MCF 10A (cell line): ENCODE measurements at regions not wholly inside any gene's neighbourhood (a gene's known extent, or its start where the extent isn't known, plus 50 kb on each side); places are given as distances from the start of the nearest gene placed in this dataset.
A peak's percentile ranks its signal among the peaks of the same experiment; 100 is the strongest.

Experiments used
- BruUV-seq: library from RNA; stranded (reverse); fragments of 400-500 nt; replicated peaks from 2 replicates; lab custom pipeline; 2021; lab: Mats Ljungman, UMichigan
- CTCF ChIA-PET: fragments of 300-600 bp; sonication (Branson Sonifier 250); formaldehyde crosslinking; extraction: SDS; loops from one replicate; lab custom pipeline; 2021; ENCODE audit warnings: antibody characterized with exemption, inconsistent platforms; lab: Yijun Ruan, JAX
- POLR2A ChIA-PET: fragments of 300-600, 350-650 bp; sonication (Branson Sonifier 250); formaldehyde crosslinking; extraction: SDS; loops from one replicate; lab custom pipeline; 2020; ENCODE audit warnings: antibody characterized with exemption, inconsistent platforms; lab: Yijun Ruan, JAX
- DNase-seq: peaks from one replicate; pipeline ENCODE4 v3.0.0-alpha.2; 2018; ENCODE audit not compliant: unreplicated experiment
- H3K27ac Mint-ChIP-seq: one replicate; pipeline ENCODE4 v1.8.0; 2022; ENCODE audit warnings: mild to moderate bottlenecking, low read depth, mixed read lengths; ENCODE audit not compliant: unreplicated experiment
- H3K27me3 Mint-ChIP-seq: one replicate; pipeline ENCODE4 v1.8.0; 2022; ENCODE audit warnings: mixed read lengths; ENCODE audit not compliant: insufficient read depth, unreplicated experiment
- H3K36me3 Mint-ChIP-seq: one replicate; pipeline ENCODE4 v1.8.0; 2022; ENCODE audit warnings: mild to moderate bottlenecking, moderate library complexity, mixed read lengths; ENCODE audit not compliant: insufficient read depth, unreplicated experiment
- H3K4me1 Mint-ChIP-seq: one replicate; pipeline ENCODE4 v1.8.0; 2022; ENCODE audit warnings: mixed read lengths; ENCODE audit not compliant: insufficient read depth, unreplicated experiment
- H3K4me3 Mint-ChIP-seq: one replicate; pipeline ENCODE4 v1.8.0; 2022; ENCODE audit warnings: mild to moderate bottlenecking, moderate library complexity, mixed read lengths; ENCODE audit not compliant: unreplicated experiment
- H3K9me3 Mint-ChIP-seq: one replicate; pipeline ENCODE4 v1.8.0; 2022; ENCODE audit warnings: mixed read lengths; ENCODE audit not compliant: unreplicated experiment
- intact Hi-C: fragments of 100-400 bp; cut with micrococcal nuclease; formaldehyde crosslinking; loops from 2 replicates; pipeline ENCODE4 v1.14.1; 2022
- TF ChIP-seq, protein P1 (sequence below): fragments of 200-600 bp; IDR thresholded peaks from one replicate; pipeline ENCODE4 v1.8.0; 2022; ENCODE audit warnings: antibody characterized with exemption, mild to moderate bottlenecking; ENCODE audit not compliant: unreplicated experiment

DNA sequence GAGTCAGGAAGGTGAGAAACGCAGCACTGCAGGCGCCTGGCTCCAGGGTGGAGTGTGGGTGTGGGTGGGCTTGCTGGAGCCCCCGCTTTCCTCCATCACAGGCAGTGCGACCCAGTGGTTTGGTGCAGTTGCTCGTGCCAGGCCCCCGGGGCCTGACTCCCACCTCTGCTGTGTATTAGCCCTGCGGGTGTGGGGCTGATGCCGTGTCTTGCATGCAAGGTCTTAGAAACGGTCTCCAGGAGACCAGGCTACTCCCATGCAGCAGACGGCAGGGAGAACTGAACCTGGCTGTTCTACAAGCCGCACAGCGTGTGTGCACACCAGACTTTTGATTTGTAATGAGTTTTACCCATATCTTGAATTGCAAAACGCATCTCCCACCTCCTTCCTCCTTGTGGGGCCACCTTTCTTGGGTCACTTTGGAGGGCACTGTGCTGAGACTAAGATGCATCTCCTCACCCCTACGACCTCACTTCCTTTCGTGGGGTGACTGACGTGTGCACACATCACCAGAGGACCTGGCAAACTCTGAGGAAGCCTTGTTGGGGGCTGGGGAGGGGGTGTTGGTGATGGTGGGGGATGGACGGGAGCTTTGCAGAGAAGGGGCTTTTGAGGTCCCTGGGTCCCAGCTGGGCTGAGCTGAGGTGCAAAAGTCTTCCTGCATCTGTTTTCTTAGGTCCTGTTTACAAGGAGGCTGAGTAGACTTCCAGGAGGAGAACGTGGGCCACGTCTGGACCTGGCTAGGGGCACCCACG, 101.8 kb upstream of the TNRC6C start:
- Mint-ChIP-seq H3K36me3 (no peaks in the 10 kb centered on the region), H3K27ac (no peak overlapping the region), H3K9me3 (peaks cover 18% of the 10 kb centered on the region), H3K4me1 (peaks cover 4% of the 10 kb centered on the region), H3K27me3 (peaks cover 59% of the 10 kb centered on the region), H3K4me3 (no peak overlapping the region)
- TF ChIP-seq, protein P1, sequence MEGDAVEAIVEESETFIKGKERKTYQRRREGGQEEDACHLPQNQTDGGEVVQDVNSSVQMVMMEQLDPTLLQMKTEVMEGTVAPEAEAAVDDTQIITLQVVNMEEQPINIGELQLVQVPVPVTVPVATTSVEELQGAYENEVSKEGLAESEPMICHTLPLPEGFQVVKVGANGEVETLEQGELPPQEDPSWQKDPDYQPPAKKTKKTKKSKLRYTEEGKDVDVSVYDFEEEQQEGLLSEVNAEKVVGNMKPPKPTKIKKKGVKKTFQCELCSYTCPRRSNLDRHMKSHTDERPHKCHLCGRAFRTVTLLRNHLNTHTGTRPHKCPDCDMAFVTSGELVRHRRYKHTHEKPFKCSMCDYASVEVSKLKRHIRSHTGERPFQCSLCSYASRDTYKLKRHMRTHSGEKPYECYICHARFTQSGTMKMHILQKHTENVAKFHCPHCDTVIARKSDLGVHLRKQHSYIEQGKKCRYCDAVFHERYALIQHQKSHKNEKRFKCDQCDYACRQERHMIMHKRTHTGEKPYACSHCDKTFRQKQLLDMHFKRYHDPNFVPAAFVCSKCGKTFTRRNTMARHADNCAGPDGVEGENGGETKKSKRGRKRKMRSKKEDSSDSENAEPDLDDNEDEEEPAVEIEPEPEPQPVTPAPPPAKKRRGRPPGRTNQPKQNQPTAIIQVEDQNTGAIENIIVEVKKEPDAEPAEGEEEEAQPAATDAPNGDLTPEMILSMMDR, result no peak
- no TSS peak for BruUV-seq
- intact Hi-C loops, result no loop called here
- ChIA-PET POLR2A (no interaction called here), CTCF (no interaction called here)
- DNase-seq, result no peak

GRCh38 chr17:77857306-77857555, 101.3 kb upstream of the TNRC6C start:
- Mint-ChIP-seq H3K9me3 (peaks cover 18% of the 10 kb centered on the region), H3K4me3 (no peak overlapping the region), H3K27me3 (peaks cover 64% of the 10 kb centered on the region), H3K36me3 (no peaks in the 10 kb centered on the region), H3K4me1 (peaks cover 4% of the 10 kb centered on the region), H3K27ac (no peak overlapping the region)
- no peak for DNase-seq
- intact Hi-C loops, result no loop called here
- ChIA-PET POLR2A (no interaction called here), CTCF (no interaction called here)
- TF ChIP-seq, protein P1, result no peak
- BruUV-seq, result no TSS peak

DNA sequence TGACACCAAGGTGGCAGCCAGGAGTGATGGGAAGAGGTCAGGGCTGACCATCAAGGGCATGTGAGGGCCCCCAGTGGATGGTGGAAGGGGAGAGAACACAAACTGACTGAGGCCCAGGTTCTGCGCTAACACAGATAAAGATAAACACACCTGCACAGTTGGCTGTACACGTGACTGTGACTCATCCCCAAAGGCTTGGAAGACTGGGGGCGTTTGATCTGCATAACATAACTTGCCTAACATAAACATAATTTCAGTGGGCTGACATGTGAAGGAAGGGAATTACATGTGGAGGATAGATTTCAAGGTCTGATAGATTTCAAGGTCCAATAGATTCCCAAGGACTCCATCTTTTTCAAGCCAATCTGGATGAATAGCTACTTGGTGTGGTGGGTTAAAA, 100.9 kb upstream of the TNRC6C start:
- TF ChIP-seq, protein P1, result no peak
- intact Hi-C loops, result no loop called here
- H3K27ac Mint-ChIP-seq, result no peak overlapping the region
- H3K36me3 Mint-ChIP-seq, result no peaks in the 10 kb centered on the region
- H3K4me3 Mint-ChIP-seq, result no peak overlapping the region
- CTCF ChIA-PET, result no interaction called here
- H3K9me3 Mint-ChIP-seq, result peaks cover 18% of the 10 kb centered on the region
- peaks cover 68% of the 10 kb centered on the region for H3K27me3 Mint-ChIP-seq
- H3K4me1 Mint-ChIP-seq, result peaks cover 4% of the 10 kb centered on the region
- POLR2A ChIA-PET, result no interaction called here
- BruUV-seq, result no TSS peak
- peak; percentile 39 for DNase-seq

DNA sequence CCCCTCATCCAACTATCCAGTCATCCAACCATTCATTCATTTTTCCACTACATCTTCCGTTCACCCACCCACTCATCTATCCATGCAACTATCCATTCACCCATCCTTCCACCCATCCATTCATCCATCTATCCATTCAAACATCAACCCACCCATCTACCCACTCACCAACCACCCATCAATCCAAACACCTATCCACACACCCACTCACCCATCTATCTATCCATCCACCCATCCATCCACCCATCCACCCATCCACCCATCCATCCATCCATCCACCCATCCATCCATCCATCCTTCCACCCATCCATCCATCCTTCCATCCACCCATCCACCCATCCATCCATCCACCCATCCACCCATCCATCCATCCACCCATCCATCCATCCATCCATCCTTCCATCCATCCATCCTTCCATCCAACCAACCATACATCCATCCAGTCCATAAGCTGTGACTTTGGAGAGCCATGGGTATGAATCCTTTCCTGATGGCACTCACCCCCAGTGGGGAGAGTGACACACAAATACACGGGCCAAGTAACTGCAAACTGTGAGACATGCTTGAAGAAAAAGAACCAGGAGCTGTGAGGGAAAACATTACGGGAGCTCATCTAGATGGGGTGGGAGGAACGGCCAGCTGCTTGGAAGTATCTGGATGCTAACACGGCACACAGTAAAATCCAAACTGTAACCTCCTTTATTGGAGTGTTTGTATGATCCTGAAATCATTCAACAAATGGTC, 100.0 kb upstream of the TNRC6C start:
- TF ChIP-seq, protein P1, result no peak
- Mint-ChIP-seq H3K9me3 (peaks cover 18% of the 10 kb centered on the region), H3K27ac (no peak overlapping the region), H3K4me1 (peaks cover 4% of the 10 kb centered on the region), H3K4me3 (no peak overlapping the region), H3K27me3 (peaks cover 71% of the 10 kb centered on the region), H3K36me3 (no peaks in the 10 kb centered on the region)
- BruUV-seq, result no TSS peak
- POLR2A ChIA-PET, result no interaction called here
- no peak for DNase-seq
- CTCF ChIA-PET, result no interaction called here
- intact Hi-C loops, result no loop called here
